ENCODE measurements at regions not wholly inside any gene's neighbourhood (a gene's known extent, or its start where the extent isn't known, plus 50 kb on each side); places are given as distances from the start of the nearest gene placed in this dataset.

GRCh38 chr7:149568218-149568617 lies 70.6 kb upstream of the ZNF746 start:
- TF ChIP-seq CTCF (conservative IDR thresholded peaks at IDR 0.05 in 1 of 2, IDR thresholded peaks at IDR 0.05 in 1 of 2; ENCODE audit: extremely low read depth in 1 of 2, insufficient read depth in 1 of 2, low read depth in 1 of 2, low read length in 2 of 2) (no peak), EZH2 (IDR thresholded peaks at IDR 0.05; ENCODE audit: borderline replicate concordance, low read length) (no peak)

All from mammary epithelial cell (primary cell).